ENCODE measurements at regions not wholly inside any gene's neighbourhood (a gene's known extent, or its start where the extent isn't known, plus 50 kb on each side); places are given as distances from the start of the nearest gene placed in this dataset.

DNA sequence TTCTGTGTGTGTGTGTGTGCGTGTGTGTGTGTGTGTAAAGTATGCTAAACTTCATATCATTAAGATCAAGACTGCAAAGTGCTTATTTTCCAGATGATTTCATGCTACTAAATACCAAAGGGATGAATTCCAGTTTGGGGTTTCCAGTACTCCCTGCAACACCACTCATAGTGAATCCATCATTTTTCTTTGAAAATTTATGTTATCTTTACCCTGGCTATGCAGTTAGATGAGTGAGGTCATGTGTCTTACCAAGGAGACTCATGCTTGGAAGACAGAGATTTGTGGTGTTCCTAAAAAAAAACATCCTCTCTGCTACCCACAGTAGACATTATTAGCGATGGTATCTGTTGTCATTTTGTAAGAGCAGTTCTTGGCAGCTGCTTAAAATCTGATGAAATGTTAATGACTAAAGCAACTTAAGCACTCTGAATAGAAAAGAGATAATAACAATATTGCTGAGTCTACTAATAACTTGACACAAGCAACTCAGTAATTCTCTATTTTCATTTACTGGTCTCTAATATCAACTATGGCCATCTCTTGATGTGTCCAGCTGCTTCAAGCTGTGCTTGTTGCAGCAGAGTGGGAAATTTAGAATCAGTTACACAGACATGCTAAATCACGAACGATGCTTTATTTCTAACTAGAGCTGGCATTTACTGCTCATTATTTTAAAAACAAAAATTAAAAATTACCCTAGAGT lies 1953.0 kb upstream of the IGFBP7 start:
- Histone ChIP-seq H3K9ac (ENCODE audit: insufficient read depth, low read depth, low read length) (no peak overlapping the region), H4K20me1 (ENCODE audit: insufficient read depth, low read length) (no peaks in the 10 kb centered on the region), H3K79me2 (ENCODE audit: insufficient read depth, low read length) (no peaks in the 10 kb centered on the region), H3K27ac (ENCODE audit: extremely low read length, insufficient read depth, low read length) (no peak overlapping the region), H3K27me3 (ENCODE audit: control insufficient read depth in 1 of 2, insufficient read depth in 2 of 2, low read length in 2 of 2) (no peaks in the 10 kb centered on the region; a peak in 1 of 5 replicates), H2AFZ (ENCODE audit: low read length) (no peak overlapping the region), H3K4me1 (ENCODE audit: insufficient read depth, low read length) (no peaks in the 10 kb centered on the region), H3K4me2 (ENCODE audit: low read depth, low read length) (no peak overlapping the region), H3K36me3 (replicated peaks in 1 of 2; ENCODE audit: control insufficient read depth in 1 of 2, insufficient read depth in 2 of 2, low read length in 2 of 2) (no peaks in the 10 kb centered on the region), H3K4me3 (replicated peaks in 1 of 3; ENCODE audit: insufficient read depth in 1 of 3, low read depth in 2 of 3, low read length in 3 of 3) (no peak overlapping the region), H3K9me3 (ENCODE audit: low read length) (no peaks in the 10 kb centered on the region)
- POLR2A ChIA-PET = no interaction called here
- TF ChIP-seq ARNT2 (CRISPR knock-in tag; IDR thresholded peaks at IDR 0.05; ENCODE audit: low read depth) (no peak), MAFK (conservative IDR thresholded peaks at IDR 0.05 in 1 of 2, IDR thresholded peaks at IDR 0.05 in 1 of 2; ENCODE audit: low read length in 2 of 2) (peak in 1 of 2 experiments; percentile 20; a peak in 1 of 4 replicates)
- TF ChIP-seq, protein P1, sequence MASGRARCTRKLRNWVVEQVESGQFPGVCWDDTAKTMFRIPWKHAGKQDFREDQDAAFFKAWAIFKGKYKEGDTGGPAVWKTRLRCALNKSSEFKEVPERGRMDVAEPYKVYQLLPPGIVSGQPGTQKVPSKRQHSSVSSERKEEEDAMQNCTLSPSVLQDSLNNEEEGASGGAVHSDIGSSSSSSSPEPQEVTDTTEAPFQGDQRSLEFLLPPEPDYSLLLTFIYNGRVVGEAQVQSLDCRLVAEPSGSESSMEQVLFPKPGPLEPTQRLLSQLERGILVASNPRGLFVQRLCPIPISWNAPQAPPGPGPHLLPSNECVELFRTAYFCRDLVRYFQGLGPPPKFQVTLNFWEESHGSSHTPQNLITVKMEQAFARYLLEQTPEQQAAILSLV (CRISPR knock-in tag; IDR thresholded peaks at IDR 0.05; ENCODE audit: borderline replicate concordance) = no peak
- intact Hi-C loops (cut with micrococcal nuclease; ENCODE audit: unreplicated experiment) (no loop called here), in situ Hi-C loops (cut with HindIII; ENCODE audit: extremely low pct_ligation_motif_present, low pct_unique_long_range_greater_than_20kb) (no loop called here)
- ATAC-seq = no peak
- 3% methylated on average over 4 of the region's 4 CpGs for WGBS (ENCODE audit: low lambda C conversion rate)
- no peak for FAIRE-seq
- no peak for DNase-seq (ENCODE audit: low spot score)
- no TSS peak for BruUV-seq (replicated peaks)
- CTCF ChIA-PET (ENCODE audit: low intra/inter-chr PET ratio, low total read pairs) = no interaction called here

DNA sequence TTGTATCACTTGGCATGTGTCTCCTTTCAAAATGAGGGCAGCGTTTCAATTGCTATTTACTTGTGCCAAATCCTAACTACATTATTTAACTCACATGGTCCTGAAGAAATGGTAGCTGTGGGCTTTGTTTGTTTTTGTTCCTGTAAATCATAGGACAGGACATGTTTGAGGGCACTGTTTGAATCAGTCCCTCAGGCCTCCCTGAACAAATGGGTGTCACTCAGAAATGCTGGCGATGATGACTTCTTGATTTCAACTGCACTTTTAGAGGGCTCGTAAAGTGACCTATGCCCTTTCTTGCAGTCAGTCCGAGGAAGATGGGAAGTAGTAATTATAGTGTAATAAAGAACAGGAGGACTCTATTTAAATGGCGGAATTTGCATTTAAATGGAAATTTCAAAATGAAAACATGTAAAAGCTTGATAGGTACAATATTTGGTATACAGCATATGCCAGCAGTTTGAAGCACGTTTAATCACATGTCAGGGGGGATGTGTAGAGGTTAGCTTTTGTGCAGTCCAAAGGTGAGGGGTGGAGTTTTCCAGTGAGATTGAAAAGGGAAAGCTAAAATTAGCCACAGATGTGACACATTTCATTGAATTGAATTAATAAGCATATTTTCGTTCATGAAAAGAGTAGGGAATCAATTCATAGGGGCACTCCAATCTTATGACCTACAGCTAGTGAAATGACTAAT lies 1958.7 kb upstream of the IGFBP7 start:
- ATAC-seq (no peak), FAIRE-seq (no peak), DNase-seq (ENCODE audit: low spot score) (no peak)
- 2% methylated on average over 7 of the region's 7 CpGs for WGBS (ENCODE audit: low lambda C conversion rate)
- in situ Hi-C loops (cut with HindIII; ENCODE audit: extremely low pct_ligation_motif_present, low pct_unique_long_range_greater_than_20kb) (no loop called here), intact Hi-C loops (cut with micrococcal nuclease; ENCODE audit: unreplicated experiment) (no loop called here)
- ChIA-PET POLR2A (no interaction called here), CTCF (ENCODE audit: low intra/inter-chr PET ratio, low total read pairs) (no interaction called here)
- Histone ChIP-seq H3K79me2 (ENCODE audit: insufficient read depth, low read length) (no peaks in the 10 kb centered on the region), H3K36me3 (replicated peaks in 1 of 2; ENCODE audit: control insufficient read depth in 1 of 2, insufficient read depth in 2 of 2, low read length in 2 of 2) (no peaks in the 10 kb centered on the region), H3K4me3 (replicated peaks in 1 of 3; ENCODE audit: insufficient read depth in 1 of 3, low read depth in 2 of 3, low read length in 3 of 3) (no peak overlapping the region), H3K4me1 (ENCODE audit: insufficient read depth, low read length) (no peaks in the 10 kb centered on the region), H3K9me3 (ENCODE audit: low read length) (no peaks in the 10 kb centered on the region), H3K9ac (ENCODE audit: insufficient read depth, low read depth, low read length) (no peak overlapping the region), H2AFZ (ENCODE audit: low read length) (no peak overlapping the region), H4K20me1 (ENCODE audit: insufficient read depth, low read length) (no peaks in the 10 kb centered on the region), H3K27me3 (ENCODE audit: control insufficient read depth in 1 of 2, insufficient read depth in 2 of 2, low read length in 2 of 2) (no peaks in the 10 kb centered on the region), H3K27ac (ENCODE audit: extremely low read length, insufficient read depth, low read length) (no peak overlapping the region), H3K4me2 (ENCODE audit: low read depth, low read length) (no peak overlapping the region)
- no TSS peak for BruUV-seq (replicated peaks)
- TF ChIP-seq RARG (CRISPR knock-in tag; IDR thresholded peaks at IDR 0.05; ENCODE audit: low read depth) (no peak), IRX3 (CRISPR knock-in tag; IDR thresholded peaks at IDR 0.05; ENCODE audit: borderline replicate concordance, low read depth) (no peak), CHCHD3 (CRISPR knock-in tag; IDR thresholded peaks at IDR 0.05) (no peak), ZNF660 (CRISPR knock-in tag; IDR thresholded peaks at IDR 0.05; ENCODE audit: borderline replicate concordance, low read depth) (no peak), KDM5A (IDR thresholded peaks at IDR 0.05; ENCODE audit: borderline replicate concordance, low read length) (no peak), ZNF670 (CRISPR knock-in tag; IDR thresholded peaks at IDR 0.05; ENCODE audit: borderline replicate concordance) (no peak)
- TF ChIP-seq, protein P2, sequence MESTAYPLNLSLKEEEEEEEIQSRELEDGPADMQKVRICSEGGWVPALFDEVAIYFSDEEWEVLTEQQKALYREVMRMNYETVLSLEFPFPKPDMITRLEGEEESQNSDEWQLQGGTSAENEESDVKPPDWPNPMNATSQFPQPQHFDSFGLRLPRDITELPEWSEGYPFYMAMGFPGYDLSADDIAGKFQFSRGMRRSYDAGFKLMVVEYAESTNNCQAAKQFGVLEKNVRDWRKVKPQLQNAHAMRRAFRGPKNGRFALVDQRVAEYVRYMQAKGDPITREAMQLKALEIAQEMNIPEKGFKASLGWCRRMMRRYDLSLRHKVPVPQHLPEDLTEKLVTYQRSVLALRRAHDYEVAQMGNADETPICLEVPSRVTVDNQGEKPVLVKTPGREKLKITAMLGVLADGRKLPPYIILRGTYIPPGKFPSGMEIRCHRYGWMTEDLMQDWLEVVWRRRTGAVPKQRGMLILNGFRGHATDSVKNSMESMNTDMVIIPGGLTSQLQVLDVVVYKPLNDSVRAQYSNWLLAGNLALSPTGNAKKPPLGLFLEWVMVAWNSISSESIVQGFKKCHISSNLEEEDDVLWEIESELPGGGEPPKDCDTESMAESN (CRISPR knock-in tag; conservative IDR thresholded peaks at IDR 0.05) = no peak
- TF ChIP-seq, protein P3, sequence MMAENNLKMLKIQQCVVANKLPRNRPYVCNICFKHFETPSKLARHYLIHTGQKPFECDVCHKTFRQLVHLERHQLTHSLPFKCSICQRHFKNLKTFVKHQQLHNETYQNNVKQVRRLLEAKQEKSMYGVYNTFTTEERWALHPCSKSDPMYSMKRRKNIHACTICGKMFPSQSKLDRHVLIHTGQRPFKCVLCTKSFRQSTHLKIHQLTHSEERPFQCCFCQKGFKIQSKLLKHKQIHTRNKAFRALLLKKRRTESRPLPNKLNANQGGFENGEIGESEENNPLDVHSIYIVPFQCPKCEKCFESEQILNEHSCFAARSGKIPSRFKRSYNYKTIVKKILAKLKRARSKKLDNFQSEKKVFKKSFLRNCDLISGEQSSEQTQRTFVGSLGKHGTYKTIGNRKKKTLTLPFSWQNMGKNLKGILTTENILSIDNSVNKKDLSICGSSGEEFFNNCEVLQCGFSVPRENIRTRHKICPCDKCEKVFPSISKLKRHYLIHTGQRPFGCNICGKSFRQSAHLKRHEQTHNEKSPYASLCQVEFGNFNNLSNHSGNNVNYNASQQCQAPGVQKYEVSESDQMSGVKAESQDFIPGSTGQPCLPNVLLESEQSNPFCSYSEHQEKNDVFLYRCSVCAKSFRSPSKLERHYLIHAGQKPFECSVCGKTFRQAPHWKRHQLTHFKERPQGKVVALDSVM (CRISPR knock-in tag; IDR thresholded peaks at IDR 0.05) = no peak
